WTC11 (cell line): ENCODE measurements at regions not wholly inside any gene's neighbourhood (a gene's known extent, or its start where the extent isn't known, plus 50 kb on each side); places are given as distances from the start of the nearest gene placed in this dataset.

Experiments
- ELF4 ChIP-seq: sonication (generic); formaldehyde crosslinking; IDR thresholded peaks from 2 replicates; pipeline ENCODE4 v1.8.1; 2022; ENCODE audit warnings: low read depth, mild to moderate bottlenecking, moderate library complexity, missing genetic modification reagents
- ESRRA ChIP-seq: sonication (generic); formaldehyde crosslinking; IDR thresholded peaks from 2 replicates; pipeline ENCODE4 v1.8.1; 2022; ENCODE audit warnings: mild to moderate bottlenecking, missing genetic modification reagents, borderline replicate concordance
- FOXK1 ChIP-seq: sonication (generic); formaldehyde crosslinking; IDR thresholded peaks from 2 replicates; pipeline ENCODE4 v1.8.0; 2022; ENCODE audit warnings: mild to moderate bottlenecking, moderate library complexity, missing genetic modification reagents
- FOXP1 ChIP-seq: sonication (generic); formaldehyde crosslinking; IDR thresholded peaks from 2 replicates; pipeline ENCODE4 v1.8.0; 2022; ENCODE audit warnings: missing genetic modification reagents, mild to moderate bottlenecking, moderate library complexity, borderline replicate concordance
- NFE2L1 ChIP-seq: sonication (generic); formaldehyde crosslinking; IDR thresholded peaks from 2 replicates; pipeline ENCODE4 v1.8.1; 2023; ENCODE audit warnings: missing genetic modification reagents
- TEAD1 ChIP-seq: sonication (generic); formaldehyde crosslinking; IDR thresholded peaks from 2 replicates; pipeline ENCODE4 v1.8.0; 2022; ENCODE audit warnings: mild to moderate bottlenecking, missing genetic modification reagents
- ZBTB21 ChIP-seq: sonication (generic); formaldehyde crosslinking; IDR thresholded peaks from 2 replicates; pipeline ENCODE4 v1.8.1; 2023; ENCODE audit warnings: mild to moderate bottlenecking, missing genetic modification reagents, borderline replicate concordance
- ZNF138 ChIP-seq: sonication (generic); formaldehyde crosslinking; conservative IDR thresholded peaks from 2 replicates; pipeline ENCODE4 v1.8.1; 2022; ENCODE audit warnings: mild to moderate bottlenecking, moderate library complexity, missing genetic modification reagents
- ZNF396 ChIP-seq: fragments of 250-450 bp; sonication (Bioruptor Pico); IDR thresholded peaks from 2 replicates; pipeline ENCODE4 v1.8.0; 2021; ENCODE audit warnings: mild to moderate bottlenecking, moderate library complexity, borderline replicate concordance
- TF ChIP-seq, protein P1 (sequence below): fragments of 200-600 bp; IDR thresholded peaks from 2 replicates; pipeline ENCODE4 v1.8.0; 2022; ENCODE audit warnings: antibody characterized with exemption
- TF ChIP-seq, protein P2 (sequence below): sonication (generic); formaldehyde crosslinking; conservative IDR thresholded peaks from 2 replicates; pipeline ENCODE4 v1.8.1; 2022; ENCODE audit warnings: mild to moderate bottlenecking, missing genetic modification reagents
- TF ChIP-seq, protein P3 (sequence below): sonication (generic); formaldehyde crosslinking; IDR thresholded peaks from 2 replicates; pipeline ENCODE4 v1.8.1; 2022; ENCODE audit warnings: mild to moderate bottlenecking, moderate library complexity, missing genetic modification reagents
- TF ChIP-seq, protein P4 (sequence below): sonication (generic); formaldehyde crosslinking; IDR thresholded peaks from 2 replicates; pipeline ENCODE4 v1.8.0; 2022; ENCODE audit warnings: mild to moderate bottlenecking, missing genetic modification reagents

DNA sequence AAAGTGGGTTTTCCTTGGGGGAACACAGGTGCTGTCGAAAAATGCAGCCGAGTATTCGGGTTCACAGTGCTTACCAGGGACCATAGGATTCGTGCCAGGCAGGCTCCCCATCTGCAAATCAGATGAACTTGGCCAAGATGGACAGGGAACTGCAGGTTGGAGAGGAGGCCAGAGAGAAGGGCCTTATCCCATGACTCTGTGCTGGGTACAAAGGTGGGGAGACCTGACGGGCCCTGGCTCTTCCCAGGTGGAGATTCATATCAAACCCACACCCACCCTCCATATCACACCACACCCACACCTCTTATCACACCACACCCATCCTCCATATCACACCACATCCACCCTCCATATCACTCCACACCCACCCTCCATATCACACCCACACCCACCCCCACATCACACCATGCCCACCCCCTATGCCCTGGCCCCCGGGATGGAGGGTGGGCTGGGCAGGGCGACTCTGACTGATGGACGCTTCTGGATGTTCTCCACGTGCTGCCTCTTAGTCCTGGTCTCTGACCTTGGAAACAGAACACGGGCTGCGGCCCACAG is 319.7 kb downstream of the ADGRD1 start:
- TF ChIP-seq NFE2L1: no peak
- TF ChIP-seq, protein P1, sequence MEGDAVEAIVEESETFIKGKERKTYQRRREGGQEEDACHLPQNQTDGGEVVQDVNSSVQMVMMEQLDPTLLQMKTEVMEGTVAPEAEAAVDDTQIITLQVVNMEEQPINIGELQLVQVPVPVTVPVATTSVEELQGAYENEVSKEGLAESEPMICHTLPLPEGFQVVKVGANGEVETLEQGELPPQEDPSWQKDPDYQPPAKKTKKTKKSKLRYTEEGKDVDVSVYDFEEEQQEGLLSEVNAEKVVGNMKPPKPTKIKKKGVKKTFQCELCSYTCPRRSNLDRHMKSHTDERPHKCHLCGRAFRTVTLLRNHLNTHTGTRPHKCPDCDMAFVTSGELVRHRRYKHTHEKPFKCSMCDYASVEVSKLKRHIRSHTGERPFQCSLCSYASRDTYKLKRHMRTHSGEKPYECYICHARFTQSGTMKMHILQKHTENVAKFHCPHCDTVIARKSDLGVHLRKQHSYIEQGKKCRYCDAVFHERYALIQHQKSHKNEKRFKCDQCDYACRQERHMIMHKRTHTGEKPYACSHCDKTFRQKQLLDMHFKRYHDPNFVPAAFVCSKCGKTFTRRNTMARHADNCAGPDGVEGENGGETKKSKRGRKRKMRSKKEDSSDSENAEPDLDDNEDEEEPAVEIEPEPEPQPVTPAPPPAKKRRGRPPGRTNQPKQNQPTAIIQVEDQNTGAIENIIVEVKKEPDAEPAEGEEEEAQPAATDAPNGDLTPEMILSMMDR: no peak
- no peak for TF ChIP-seq ZNF396 (CRISPR knock-in tag)
- TF ChIP-seq, protein P2, sequence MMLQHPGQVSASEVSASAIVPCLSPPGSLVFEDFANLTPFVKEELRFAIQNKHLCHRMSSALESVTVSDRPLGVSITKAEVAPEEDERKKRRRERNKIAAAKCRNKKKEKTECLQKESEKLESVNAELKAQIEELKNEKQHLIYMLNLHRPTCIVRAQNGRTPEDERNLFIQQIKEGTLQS (CRISPR knock-in tag): no peak
- no peak for TF ChIP-seq ZBTB21 (CRISPR knock-in tag)
- TF ChIP-seq ELF4 (CRISPR knock-in tag): no peak
- TF ChIP-seq ESRRA (CRISPR knock-in tag): no peak
- no peak for TF ChIP-seq ZNF138
- TF ChIP-seq FOXK1 (CRISPR knock-in tag): no peak
- TF ChIP-seq TEAD1 (CRISPR knock-in tag): no peak
- no peak for TF ChIP-seq FOXP1
- TF ChIP-seq, protein P3, sequence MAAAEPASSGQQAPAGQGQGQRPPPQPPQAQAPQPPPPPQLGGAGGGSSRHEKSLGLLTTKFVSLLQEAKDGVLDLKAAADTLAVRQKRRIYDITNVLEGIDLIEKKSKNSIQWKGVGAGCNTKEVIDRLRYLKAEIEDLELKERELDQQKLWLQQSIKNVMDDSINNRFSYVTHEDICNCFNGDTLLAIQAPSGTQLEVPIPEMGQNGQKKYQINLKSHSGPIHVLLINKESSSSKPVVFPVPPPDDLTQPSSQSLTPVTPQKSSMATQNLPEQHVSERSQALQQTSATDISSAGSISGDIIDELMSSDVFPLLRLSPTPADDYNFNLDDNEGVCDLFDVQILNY (CRISPR knock-in tag): no peak
- TF ChIP-seq, protein P4, sequence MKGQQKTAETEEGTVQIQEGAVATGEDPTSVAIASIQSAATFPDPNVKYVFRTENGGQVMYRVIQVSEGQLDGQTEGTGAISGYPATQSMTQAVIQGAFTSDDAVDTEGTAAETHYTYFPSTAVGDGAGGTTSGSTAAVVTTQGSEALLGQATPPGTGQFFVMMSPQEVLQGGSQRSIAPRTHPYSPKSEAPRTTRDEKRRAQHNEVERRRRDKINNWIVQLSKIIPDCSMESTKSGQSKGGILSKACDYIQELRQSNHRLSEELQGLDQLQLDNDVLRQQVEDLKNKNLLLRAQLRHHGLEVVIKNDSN: no peak
